ENCODE measurements at regions not wholly inside any gene's neighbourhood (a gene's known extent, or its start where the extent isn't known, plus 50 kb on each side); places are given as distances from the start of the nearest gene placed in this dataset.

DNA sequence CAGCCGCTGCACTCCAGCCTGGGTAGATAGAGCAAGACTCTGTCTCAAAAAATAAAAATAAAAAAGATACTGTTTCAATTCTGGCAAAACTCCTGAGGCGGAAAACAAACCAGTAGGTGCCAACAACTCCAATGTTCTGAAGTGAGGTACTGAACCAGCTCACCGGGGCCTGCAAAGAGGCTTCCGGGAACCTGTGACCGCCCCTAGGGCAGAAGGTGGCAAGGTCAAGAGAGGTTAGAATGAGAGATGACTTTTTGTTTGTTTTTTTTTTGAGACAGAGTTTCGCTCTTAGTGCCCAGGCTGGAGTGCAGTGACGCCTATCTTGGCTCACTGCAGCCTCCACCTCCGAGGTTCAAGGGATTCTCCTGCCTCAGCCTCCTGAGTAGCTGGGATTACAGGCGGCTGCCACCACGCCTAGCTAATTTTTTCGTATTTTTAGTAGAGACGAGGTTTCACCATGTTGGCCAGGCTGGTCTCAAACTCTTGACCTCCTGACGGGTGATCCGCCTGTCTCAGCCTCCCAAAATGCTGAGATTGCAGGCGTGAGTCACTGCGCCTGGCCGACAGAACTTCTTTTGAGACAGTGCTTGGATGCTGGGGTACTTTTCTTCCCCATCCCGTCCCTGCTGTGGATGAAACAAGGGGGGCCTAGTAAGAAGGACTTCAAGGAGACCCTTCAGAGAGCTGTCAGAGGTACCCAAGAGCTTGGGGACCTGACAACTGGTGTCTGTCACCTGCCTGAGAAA lies 91.9 kb upstream of the SLC25A33 start:
- Histone ChIP-seq H3K4me1 (ENCODE audit: control insufficient read depth, insufficient read depth, low read length) (peaks cover 28% of the 10 kb centered on the region), H3K27ac (ENCODE audit: low read length) (peak overlapping the region; percentile 84; the same call in 1 of the 2 replicates), H3K4me3 (ENCODE audit: low read depth in 2 of 2, low read length in 2 of 2) (no peak overlapping the region), H3K36me3 (ENCODE audit: control insufficient read depth, insufficient read depth, low read length) (no peaks in the 10 kb centered on the region), H3K9me3 (ENCODE audit: control insufficient read depth, insufficient read depth, low read depth, low read length) (no peaks in the 10 kb centered on the region), H3K27me3 (ENCODE audit: control insufficient read depth, insufficient read depth, low read length) (no peaks in the 10 kb centered on the region)
- ATAC-seq (no peak), DNase-seq (ENCODE audit: low read depth, low spot score) (no peak)
- BruUV-seq (replicated peaks), result no TSS peak
- in situ Hi-C loops (cut with HindIII; ENCODE audit: low pct_unique_long_range_greater_than_20kb, low sequenced_read_pairs) (no loop called here), intact Hi-C loops (cut with micrococcal nuclease; ENCODE audit: unreplicated experiment) (no loop called here)
- TF ChIP-seq POLR2AphosphoS5 (IDR thresholded peaks at IDR 0.05; ENCODE audit: low read depth, low read length) (no peak), SIN3A (IDR thresholded peaks at IDR 0.05; ENCODE audit: borderline replicate concordance, insufficient read depth, low read depth, low read length) (no peak), TCF7L2 (IDR thresholded peaks at IDR 0.05; ENCODE audit: low read depth, low read length) (no peak), CTCF (IDR thresholded peaks at IDR 0.05) (no peak), REST (IDR thresholded peaks at IDR 0.05; ENCODE audit: insufficient read depth in 1 of 2, low read depth in 2 of 2, low read length in 1 of 2) (no peak)
- ChIA-PET CTCF (no interaction called here), POLR2A (no interaction called here)

DNA sequence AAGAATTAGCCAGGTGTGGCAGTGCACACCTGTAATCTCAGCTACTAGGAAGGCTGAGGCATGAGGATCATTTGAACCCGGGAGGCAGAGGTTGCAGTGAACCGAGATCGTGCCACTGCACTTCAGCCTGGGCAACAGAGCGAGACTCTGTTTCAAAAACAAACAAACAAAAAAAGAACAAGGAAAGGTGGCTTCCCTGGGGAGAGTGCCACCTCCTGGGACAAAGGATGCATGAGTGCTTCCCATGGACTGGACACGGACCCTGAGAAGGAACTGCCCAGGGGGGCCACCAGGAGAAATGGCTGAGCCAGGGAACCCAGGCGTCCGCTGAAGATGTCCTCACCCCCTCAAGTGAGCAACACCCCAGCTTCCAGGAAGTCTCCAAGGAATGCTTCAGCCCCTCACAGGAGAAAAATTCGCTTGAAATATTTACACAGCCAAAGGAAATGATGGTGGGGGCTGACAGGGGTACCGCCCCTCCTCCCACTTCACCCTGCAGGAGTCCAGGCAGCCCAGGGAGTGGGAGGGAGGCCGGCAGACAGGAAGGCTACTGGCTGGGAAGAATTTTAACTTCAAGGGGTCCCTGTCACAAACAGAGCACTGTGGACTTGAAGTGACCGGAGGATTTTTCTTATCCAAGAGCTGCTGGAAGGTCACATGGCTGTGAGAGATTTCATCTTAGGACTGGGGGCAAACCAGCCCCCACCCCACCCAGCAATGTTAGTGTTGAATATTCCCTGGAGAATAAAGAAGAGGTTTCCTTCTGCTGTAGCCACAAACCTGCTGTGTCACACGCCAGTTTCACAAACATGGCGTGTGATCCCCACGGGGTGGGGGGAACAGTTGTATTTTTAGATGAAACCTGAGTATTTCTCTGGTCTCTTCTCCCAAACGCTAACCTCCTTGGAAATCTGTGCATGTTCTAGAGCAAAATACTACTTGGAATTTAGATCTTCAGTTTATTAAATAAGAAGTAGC lies 90.8 kb upstream of the SLC25A33 start:
- no peak for DNase-seq (ENCODE audit: low read depth, low spot score)
- CTCF ChIA-PET, result no interaction called here

More for the DNA sequence above, 90.8 kb upstream of the SLC25A33 start:
- POLR2A ChIA-PET, result no interaction called here
- Histone ChIP-seq H3K4me1 (ENCODE audit: control insufficient read depth, insufficient read depth, low read length) (peaks cover 32% of the 10 kb centered on the region), H3K36me3 (ENCODE audit: control insufficient read depth, insufficient read depth, low read length) (no peaks in the 10 kb centered on the region), H3K9me3 (ENCODE audit: control insufficient read depth, insufficient read depth, low read depth, low read length) (no peaks in the 10 kb centered on the region), H3K27me3 (ENCODE audit: control insufficient read depth, insufficient read depth, low read length) (no peaks in the 10 kb centered on the region), H3K4me3 (ENCODE audit: low read depth in 2 of 2, low read length in 2 of 2) (no peak overlapping the region), H3K27ac (ENCODE audit: low read length) (peak overlapping the region; percentile 84)
- no TSS peak for BruUV-seq (replicated peaks)
- intact Hi-C loops (cut with micrococcal nuclease; ENCODE audit: unreplicated experiment) (no loop called here), in situ Hi-C loops (cut with HindIII; ENCODE audit: low pct_unique_long_range_greater_than_20kb, low sequenced_read_pairs) (no loop called here)
- 0 out of 2 replicates have a peak, but pooled peaks have one; percentile 49 for ATAC-seq
- TF ChIP-seq SIN3A (IDR thresholded peaks at IDR 0.05; ENCODE audit: borderline replicate concordance, insufficient read depth, low read depth, low read length), result no peak
- no peak for TF ChIP-seq TCF7L2 (IDR thresholded peaks at IDR 0.05; ENCODE audit: low read depth, low read length)
- no peak for TF ChIP-seq CTCF (IDR thresholded peaks at IDR 0.05)
- TF ChIP-seq REST (IDR thresholded peaks at IDR 0.05; ENCODE audit: insufficient read depth in 1 of 2, low read depth in 2 of 2, low read length in 1 of 2), result no peak
- TF ChIP-seq POLR2AphosphoS5 (IDR thresholded peaks at IDR 0.05; ENCODE audit: low read depth, low read length), result no peak
